ENCODE measurements at regions not wholly inside any gene's neighbourhood (a gene's known extent, or its start where the extent isn't known, plus 50 kb on each side); places are given as distances from the start of the nearest gene placed in this dataset.

DNA sequence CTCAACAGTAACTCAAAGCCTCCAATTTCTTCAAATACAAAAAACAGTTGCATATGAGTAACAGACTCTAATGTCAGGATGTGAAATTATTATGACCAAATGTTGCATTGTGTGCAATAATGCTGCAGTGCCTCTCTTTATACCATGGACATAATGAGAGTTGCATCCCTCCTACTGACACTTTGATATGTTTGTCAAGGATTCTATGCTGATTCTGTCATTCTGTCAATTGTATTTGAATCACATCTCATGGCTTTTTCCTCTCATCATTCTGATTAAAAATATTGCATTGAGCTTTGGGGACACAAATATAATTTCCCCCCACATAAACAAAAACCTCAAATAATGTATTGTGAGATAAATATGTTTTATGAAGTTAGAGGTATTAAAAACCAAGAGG lies 84.6 kb upstream of the SGCE start:
- Histone ChIP-seq H3K36me3 (no peaks in the 10 kb centered on the region), H3K27ac (replicated peaks in 1 of 4) (no peak overlapping the region), H3K4me3 (no peak overlapping the region), H3K27me3 (no peaks in the 10 kb centered on the region), H3K4me1 (no peaks in the 10 kb centered on the region), H3K9me3 (no peaks in the 10 kb centered on the region)
- intact Hi-C loops (cut with DNase I) = no loop called here
- DNase-seq (ENCODE audit: extremely low spot score) = no peak
- TF ChIP-seq EP300 (IDR thresholded peaks at IDR 0.05) = no peak

GRCh38 chr7:94741179-94741578 lies 85.2 kb upstream of the SGCE start:
- Histone ChIP-seq H3K36me3 (no peaks in the 10 kb centered on the region), H3K4me3 (no peak overlapping the region), H3K9me3 (no peaks in the 10 kb centered on the region), H3K4me1 (no peaks in the 10 kb centered on the region), H3K27ac (replicated peaks in 1 of 4) (no peak overlapping the region), H3K27me3 (no peaks in the 10 kb centered on the region)
- no peak for TF ChIP-seq EP300 (IDR thresholded peaks at IDR 0.05)
- no peak for TF ChIP-seq POLR2AphosphoS5 (IDR thresholded peaks at IDR 0.05)
- TF ChIP-seq POLR2A (IDR thresholded peaks at IDR 0.05; ENCODE audit: low read depth) = no peak
- TF ChIP-seq CTCF (IDR thresholded peaks at IDR 0.05) = no peak
- WGBS = 76% methylated on average over 2 of the region's 2 CpGs
- intact Hi-C loops (cut with DNase I) = no loop called here
- DNase-seq (ENCODE audit: extremely low spot score) = no peak

GRCh38 chr7:94748376-94748775 lies 92.4 kb upstream of the SGCE start:
- no peaks in the 10 kb centered on the region for H3K36me3 ChIP-seq
- intact Hi-C loops (cut with DNase I) = no loop called here
- TF ChIP-seq CTCF (IDR thresholded peaks at IDR 0.05) (no peak), EP300 (IDR thresholded peaks at IDR 0.05) (no peak), POLR2AphosphoS5 (IDR thresholded peaks at IDR 0.05) (no peak), POLR2A (IDR thresholded peaks at IDR 0.05; ENCODE audit: low read depth) (no peak)
- H3K9me3 ChIP-seq = peaks cover 0 to 10% (median 3%) of the 10 kb centered on the region in 4 donors
- no peaks in the 10 kb centered on the region for H3K4me1 ChIP-seq
- no peak for DNase-seq (ENCODE audit: extremely low spot score)
- H3K27me3 ChIP-seq = no peaks in the 10 kb centered on the region
- no peak overlapping the region for H3K4me3 ChIP-seq
- H3K27ac ChIP-seq (replicated peaks in 1 of 4) = no peak overlapping the region

GRCh38 chr7:94760446-94761100 lies 104.6 kb upstream of the SGCE start:
- no peaks in the 10 kb centered on the region for H3K27me3 ChIP-seq
- DNase-seq (ENCODE audit: extremely low spot score) = no peak
- no peak overlapping the region for H3K4me3 ChIP-seq
- H3K9me3 ChIP-seq = peaks cover 0 to 10% (median 3%) of the 10 kb centered on the region in 4 donors
- H3K27ac ChIP-seq (replicated peaks in 1 of 4) = no peak overlapping the region
- whole genome bisulfite sequencing = 91% methylated on average over 2 of the region's 2 CpGs
- TF ChIP-seq POLR2AphosphoS5 (IDR thresholded peaks at IDR 0.05) (no peak), EP300 (IDR thresholded peaks at IDR 0.05) (no peak), CTCF (IDR thresholded peaks at IDR 0.05) (no peak)
- intact Hi-C loops (cut with DNase I) = no loop called here
- H3K36me3 ChIP-seq = no peaks in the 10 kb centered on the region
- H3K4me1 ChIP-seq = peaks cover 0 to 4% (median 0%) of the 10 kb centered on the region in 4 donors

DNA sequence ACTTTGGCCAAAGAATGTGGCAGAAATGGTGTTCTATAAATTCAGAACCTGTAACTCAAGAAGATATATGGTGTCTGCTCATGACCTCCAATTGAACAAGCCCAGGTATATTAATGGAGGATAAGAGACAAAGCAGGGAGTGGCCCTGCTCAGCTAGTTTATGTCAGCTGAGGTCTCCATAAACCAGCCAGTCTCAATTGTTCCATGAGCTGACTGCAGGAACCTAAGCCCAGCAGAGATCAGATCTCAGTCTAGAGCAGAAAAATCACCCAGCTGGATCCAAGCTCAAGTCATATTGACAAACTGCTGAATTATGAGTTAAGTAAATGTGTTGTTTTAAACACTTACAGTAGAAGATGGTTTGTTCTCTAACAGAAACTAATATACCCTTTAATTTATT lies 105.5 kb upstream of the SGCE start:
- intact Hi-C loops (cut with DNase I) = no loop called here
- H3K36me3 ChIP-seq = no peaks in the 10 kb centered on the region
- DNase-seq (ENCODE audit: extremely low spot score) = no peak
- peaks cover 0 to 6% (median 0%) of the 10 kb centered on the region in 4 donors for H3K9me3 ChIP-seq
- H3K27ac ChIP-seq (replicated peaks in 1 of 4) = no peak overlapping the region
- no peaks in the 10 kb centered on the region for H3K27me3 ChIP-seq
- peaks cover 0 to 4% (median 0%) of the 10 kb centered on the region in 4 donors for H3K4me1 ChIP-seq
- TF ChIP-seq POLR2A (IDR thresholded peaks at IDR 0.05; ENCODE audit: low read depth) (no peak), CTCF (IDR thresholded peaks at IDR 0.05) (no peak), EP300 (IDR thresholded peaks at IDR 0.05) (no peak), POLR2AphosphoS5 (IDR thresholded peaks at IDR 0.05) (no peak)
- H3K4me3 ChIP-seq = no peak overlapping the region
